ENCODE measurements at regions not wholly inside any gene's neighbourhood (a gene's known extent, or its start where the extent isn't known, plus 50 kb on each side); places are given as distances from the start of the nearest gene placed in this dataset.

GRCh38 chr2:41004700-41005099 lies 552.8 kb upstream of the SLC8A1 start:
- TF ChIP-seq CTCF (IDR thresholded peaks at IDR 0.05) = no peak
- Mint-ChIP-seq H3K4me1 (ENCODE audit: low read depth) (no peaks in the 10 kb centered on the region), H3K4me3 (ENCODE audit: unreplicated experiment) (no peak overlapping the region), H3K27ac (ENCODE audit: unreplicated experiment) (no peak overlapping the region), H3K36me3 (ENCODE audit: low read depth) (no peaks in the 10 kb centered on the region), H3K9me3 (ENCODE audit: low read depth) (peaks cover 5% of the 10 kb centered on the region), H3K27me3 (ENCODE audit: low read depth) (peaks cover 12% of the 10 kb centered on the region)
- DNase-seq (ENCODE audit: low spot score) = no peak

GRCh38 chr2:41020358-41020757 lies 568.5 kb upstream of the SLC8A1 start:
- DNase-seq (ENCODE audit: low spot score) = no peak
- no peaks in the 10 kb centered on the region for H3K4me1 Mint-ChIP-seq (ENCODE audit: low read depth)
- no peaks in the 10 kb centered on the region for H3K36me3 Mint-ChIP-seq (ENCODE audit: low read depth)
- TF ChIP-seq CTCF (IDR thresholded peaks at IDR 0.05) = no peak
- no peak overlapping the region for H3K27ac Mint-ChIP-seq (ENCODE audit: unreplicated experiment)
- no peaks in the 10 kb centered on the region for H3K9me3 Mint-ChIP-seq (ENCODE audit: low read depth)
- H3K4me3 Mint-ChIP-seq (ENCODE audit: unreplicated experiment) = no peak overlapping the region
- peaks cover 7% of the 10 kb centered on the region for H3K27me3 Mint-ChIP-seq (ENCODE audit: low read depth)

- Mint-ChIP-seq H3K27ac (ENCODE audit: unreplicated experiment) (no peak overlapping the region), H3K9me3 (ENCODE audit: low read depth) (no peaks in the 10 kb centered on the region), H3K27me3 (ENCODE audit: low read depth) (peaks cover 13% of the 10 kb centered on the region), H3K4me1 (ENCODE audit: low read depth) (no peaks in the 10 kb centered on the region), H3K36me3 (ENCODE audit: low read depth) (no peaks in the 10 kb centered on the region), H3K4me3 (ENCODE audit: unreplicated experiment) (no peak overlapping the region)
- TF ChIP-seq CTCF (IDR thresholded peaks at IDR 0.05) = no peak
- no peak for DNase-seq (ENCODE audit: low spot score)
Observed at GRCh38 chr2:41024816-41025215, 572.9 kb upstream of the SLC8A1 start.

GRCh38 chr2:41026613-41027012 lies 574.7 kb upstream of the SLC8A1 start:
- TF ChIP-seq CTCF (IDR thresholded peaks at IDR 0.05) = no peak
- H3K9me3 Mint-ChIP-seq (ENCODE audit: low read depth) = no peaks in the 10 kb centered on the region
- no peak for DNase-seq (ENCODE audit: low spot score)
- H3K27ac Mint-ChIP-seq (ENCODE audit: unreplicated experiment) = no peak overlapping the region
- H3K4me1 Mint-ChIP-seq (ENCODE audit: low read depth) = no peaks in the 10 kb centered on the region
- H3K27me3 Mint-ChIP-seq (ENCODE audit: low read depth) = peaks cover 18% of the 10 kb centered on the region
- no peak overlapping the region for H3K4me3 Mint-ChIP-seq (ENCODE audit: unreplicated experiment)
- H3K36me3 Mint-ChIP-seq (ENCODE audit: low read depth) = no peaks in the 10 kb centered on the region

- DNase-seq (ENCODE audit: low spot score) = no peak
Observed at GRCh38 chr2:41027095-41027494, 575.2 kb upstream of the SLC8A1 start.

More at GRCh38 chr2:41027095-41027494, 575.2 kb upstream of the SLC8A1 start:
- Mint-ChIP-seq H3K9me3 (ENCODE audit: low read depth) (no peaks in the 10 kb centered on the region), H3K27ac (ENCODE audit: unreplicated experiment) (no peak overlapping the region), H3K4me1 (ENCODE audit: low read depth) (no peaks in the 10 kb centered on the region), H3K36me3 (ENCODE audit: low read depth) (no peaks in the 10 kb centered on the region), H3K4me3 (ENCODE audit: unreplicated experiment) (no peak overlapping the region), H3K27me3 (ENCODE audit: low read depth) (peaks cover 17% of the 10 kb centered on the region)
- no peak for TF ChIP-seq CTCF (IDR thresholded peaks at IDR 0.05)

Measured in chondrocyte (in vitro differentiated cells).